Gastrocnemius medialis (tissue), 4 donors: ENCODE measurements at regions not wholly inside any gene's neighbourhood (a gene's known extent, or its start where the extent isn't known, plus 50 kb on each side); places are given as distances from the start of the nearest gene placed in this dataset.
A peak's percentile ranks its signal among the peaks of the same experiment; 100 is the strongest.
"Not testable (repeated sequence)": the region's sequence is repeated elsewhere in the genome, so short reads cannot be mapped to it uniquely, and the experiment has no call there.

Experiments used
- ATAC-seq, 2 donors: fragments of 150-250 bp; one replicate each; pipeline ENCODE4 v1.9.1; 2016
- DNase-seq, 2 donors: peaks; one replicate each; pipeline ENCODE4 v3.0.0-alpha.2; 2019
- H3K27ac ChIP-seq, 4 donors: fragments of 200-600 bp; sonication (generic); 1 replicate in 1 of 4; 2 replicates in 3 of 4; pipeline ENCODE4 v1.5.1; 2016 to 2018; ENCODE audit warnings: mild to moderate bottlenecking in 2 of 4, moderate library complexity in 1 of 4
- H3K27me3 ChIP-seq, 3 donors: fragments of 200-600 bp; sonication (generic) in 2 of 3; 1 replicate in 1 of 3; 2 replicates in 2 of 3; pipeline versions ENCODE4 v1.5.1 to v1.6.0; 2016 to 2019; ENCODE audit warnings: mild to moderate bottlenecking in 1 of 3, moderate library complexity in 1 of 3
- H3K36me3 ChIP-seq, 2 donors: fragments of 200-600 bp; sonication (generic) in 1 of 2; one replicate each; pipeline ENCODE4 v1.5.1; 2017 to 2018
- H3K4me1 ChIP-seq, 2 donors: fragments of 200-600 bp; sonication (generic) in 1 of 2; one replicate each; pipeline ENCODE4 v1.5.1; 2016 to 2017; ENCODE audit warnings: mild to moderate bottlenecking in 2 of 2
- H3K4me3 ChIP-seq, 4 donors: fragments of 200-600 bp; sonication (generic) in 3 of 4; 1 replicate in 1 of 4; 2 replicates in 3 of 4; pipeline ENCODE4 v1.5.1; 2016 to 2019; ENCODE audit warnings: mild to moderate bottlenecking in 2 of 4
- H3K9me3 ChIP-seq, 3 donors: fragments of 200-600 bp; sonication (generic) in 2 of 3; 1 replicate in 1 of 3; 2 replicates in 2 of 3; pipeline ENCODE4 v1.5.1; 2016 to 2019
- CTCF ChIP-seq, 5 experiments: fragments of 450-650 bp in 3 of 5; fragments of 200-600 bp in 2 of 5; sonication (generic) in 2 of 5; IDR thresholded peaks in 4 of 5; conservative IDR thresholded peaks in 1 of 5; 1 replicate in 4 of 5; 2 replicates in 1 of 5; pipeline ENCODE4 v1.5.1; 2016 to 2019; ENCODE audit warnings: antibody characterized with exemption in 5 of 5, mild to moderate bottlenecking in 3 of 5, moderate library complexity in 3 of 5
- POLR2A ChIP-seq, 2 donors: fragments of 450-650 bp; IDR thresholded peaks; one replicate each; pipeline ENCODE4 v1.6.1; 2017; ENCODE audit warnings: antibody characterized with exemption in 2 of 2, mild to moderate bottlenecking in 2 of 2, moderate library complexity in 2 of 2
- in situ Hi-C, 4 donors: fragments of 200-750 bp; cut with MboI; loops; one replicate each; pipeline versions ENCODE4 v1.15.0 to v1.8.0; 2017; ENCODE audit warnings: low sequenced_read_pairs in 4 of 4
- intact Hi-C: fragments of 100-400 bp; cut with DNase I; formaldehyde crosslinking; loops from one replicate; pipeline ENCODE4 v1.15.1; 2023; ENCODE audit warnings: low total_unique reads

- intact Hi-C loops: loop anchor here (2.0 kb wide), 1 partner anchor 93 kb away; no protein-coding TSS in a partner anchor
- peak in 1 of 2 donors; percentile 38 for DNase-seq
These were observed 90.0 kb downstream of the GLUL start for GRCh38 chr1:182301467-182302198.

GRCh38 chr1:182301026-182301436, 90.6 kb downstream of the GLUL start:
- Histone ChIP-seq H3K4me3 (no peak overlapping the region), H3K27me3 (no peaks in the 10 kb centered on the region), H3K4me1 (peaks cover 7 to 31% of the 10 kb centered on the region in 2 donors), H3K27ac (peak overlapping the region in 3 of 4 donors; percentile 27 to 29 (median 27)), H3K36me3 (no peaks in the 10 kb centered on the region), H3K9me3 (no peaks in the 10 kb centered on the region)
- TF ChIP-seq POLR2A (IDR thresholded peaks at IDR 0.05): no peak
- no peak for TF ChIP-seq CTCF (IDR thresholded peaks at IDR 0.05 in 4 of 5, conservative IDR thresholded peaks at IDR 0.05 in 1 of 5)
- DNase-seq: no peak
- intact Hi-C loops (loop anchor here (2.0 kb wide), 1 partner anchor 94 kb away; no protein-coding TSS in a partner anchor), in situ Hi-C loops (no loop called here)
- peak in 1 of 2 donors; percentile 37 for ATAC-seq

More at GRCh38 chr1:182301467-182302198, 90.0 kb downstream of the GLUL start:
- ATAC-seq: peak in 1 of 2 donors; percentile 65
- peak overlapping the region; percentile 18 to 38 (median 28) for H3K27ac ChIP-seq
- no peaks in the 10 kb centered on the region for H3K27me3 ChIP-seq
- H3K4me1 ChIP-seq: peaks cover 7 to 27% of the 10 kb centered on the region in 2 donors
- TF ChIP-seq CTCF (IDR thresholded peaks at IDR 0.05 in 4 of 5, conservative IDR thresholded peaks at IDR 0.05 in 1 of 5) (no peak), POLR2A (IDR thresholded peaks at IDR 0.05) (no peak)
- H3K4me3 ChIP-seq: no peak overlapping the region
- no peaks in the 10 kb centered on the region for H3K9me3 ChIP-seq
- in situ Hi-C loops: no loop called here
- no peaks in the 10 kb centered on the region for H3K36me3 ChIP-seq

- Histone ChIP-seq H3K27me3 (no peaks in the 10 kb centered on the region), H3K36me3 (no peaks in the 10 kb centered on the region), H3K9me3 (no peaks in the 10 kb centered on the region), H3K4me3 (no peak overlapping the region), H3K4me1 (peaks cover 7 to 33% of the 10 kb centered on the region in 2 donors), H3K27ac (peak overlapping the region; percentile 35 to 43 (median 38))
- intact Hi-C loops: loop anchor here (2.0 kb wide), 1 partner anchor 95 kb away; no protein-coding TSS in a partner anchor
- DNase-seq (peak; percentile 43 to 64), ATAC-seq (peak in 1 of 2 donors; percentile 20)
- in situ Hi-C loops: loop anchor here in 1 of 4 donors (10.0 kb wide), 1 partner anchor 155 kb away; no protein-coding TSS in a partner anchor
- TF ChIP-seq POLR2A (IDR thresholded peaks at IDR 0.05) (no peak), CTCF (IDR thresholded peaks at IDR 0.05 in 4 of 5, conservative IDR thresholded peaks at IDR 0.05 in 1 of 5) (no peak)
These were observed 91.6 kb downstream of the GLUL start for GRCh38 chr1:182299728-182300616.

- H3K9me3 ChIP-seq, ATAC-seq, H3K4me3 ChIP-seq, H3K36me3 ChIP-seq, intact Hi-C loops, H3K27me3 ChIP-seq, DNase-seq: not testable (repeated sequence)
- in situ Hi-C loops: loop anchor here in 1 of 4 donors (10.0 kb wide), 1 partner anchor 154 kb away; no protein-coding TSS in a partner anchor
- peaks cover 7 to 26% of the 10 kb centered on the region in 2 donors for H3K4me1 ChIP-seq
- H3K27ac ChIP-seq: peak overlapping the region in 1 of 4 donors; percentile 43
These were observed 92.4 kb downstream of the GLUL start for GRCh38 chr1:182299054-182299727.
